ENCODE measurements at regions not wholly inside any gene's neighbourhood (a gene's known extent, or its start where the extent isn't known, plus 50 kb on each side); places are given as distances from the start of the nearest gene placed in this dataset.

DNA sequence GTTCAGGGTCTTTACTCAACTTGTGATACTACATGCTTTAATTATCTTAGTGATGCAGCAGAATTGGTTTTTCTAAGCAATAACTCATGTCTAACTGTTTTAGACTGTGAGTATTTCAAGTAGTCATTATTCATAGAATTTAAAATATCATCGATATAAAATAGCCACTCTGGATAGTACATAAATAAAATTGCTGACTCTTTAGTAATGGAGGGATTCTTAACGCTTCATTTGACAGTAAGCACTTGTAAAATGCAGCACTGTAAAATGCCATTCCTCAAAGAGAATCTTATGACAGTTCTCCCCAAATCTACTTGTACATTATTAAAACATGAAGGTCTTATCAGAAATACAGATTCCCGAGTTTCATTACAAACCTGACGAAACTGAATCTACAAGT lies 262.8 kb upstream of the LRFN5 start:
- H3K9ac ChIP-seq (ENCODE audit: low read length): no peak overlapping the region
- H3K27ac ChIP-seq (ENCODE audit: low read length): no peak overlapping the region
- H3K9me2 ChIP-seq (replicated peaks; ENCODE audit: low read length): no peaks in the 10 kb centered on the region
- no peak overlapping the region for H2AFZ ChIP-seq (ENCODE audit: low read length)
- intact Hi-C loops (cut with micrococcal nuclease): no loop called here
- no peak for ATAC-seq
- no peaks in the 10 kb centered on the region for H4K20me1 ChIP-seq (ENCODE audit: low read length)
- no peaks in the 10 kb centered on the region for H3K27me3 ChIP-seq (ENCODE audit: low read length)
- BruUV-seq (replicated peaks): no TSS peak
- no peak for DNase-seq
- H3K9me3 ChIP-seq (ENCODE audit: low read length): no peaks in the 10 kb centered on the region
- ChIA-PET CTCF (no interaction called here), POLR2A (ENCODE audit: unreplicated experiment) (no interaction called here)
- no peaks in the 10 kb centered on the region for H3K4me1 ChIP-seq (ENCODE audit: insufficient read depth, low read length)
- no peak overlapping the region for H3K4me2 ChIP-seq (ENCODE audit: low read length)
- H3F3A ChIP-seq (ENCODE audit: low read length, unreplicated experiment): no peaks in the 10 kb centered on the region
- no peak overlapping the region for H3K4me3 ChIP-seq (ENCODE audit: low read length)
- H3K36me3 ChIP-seq (ENCODE audit: low read depth, low read length): no peaks in the 10 kb centered on the region
- H3K79me2 ChIP-seq (ENCODE audit: low read length): no peaks in the 10 kb centered on the region
- TF ChIP-seq EZH2 (IDR thresholded peaks at IDR 0.05; ENCODE audit: low read length, unreplicated experiment): no peak
- TF ChIP-seq, protein P1, sequence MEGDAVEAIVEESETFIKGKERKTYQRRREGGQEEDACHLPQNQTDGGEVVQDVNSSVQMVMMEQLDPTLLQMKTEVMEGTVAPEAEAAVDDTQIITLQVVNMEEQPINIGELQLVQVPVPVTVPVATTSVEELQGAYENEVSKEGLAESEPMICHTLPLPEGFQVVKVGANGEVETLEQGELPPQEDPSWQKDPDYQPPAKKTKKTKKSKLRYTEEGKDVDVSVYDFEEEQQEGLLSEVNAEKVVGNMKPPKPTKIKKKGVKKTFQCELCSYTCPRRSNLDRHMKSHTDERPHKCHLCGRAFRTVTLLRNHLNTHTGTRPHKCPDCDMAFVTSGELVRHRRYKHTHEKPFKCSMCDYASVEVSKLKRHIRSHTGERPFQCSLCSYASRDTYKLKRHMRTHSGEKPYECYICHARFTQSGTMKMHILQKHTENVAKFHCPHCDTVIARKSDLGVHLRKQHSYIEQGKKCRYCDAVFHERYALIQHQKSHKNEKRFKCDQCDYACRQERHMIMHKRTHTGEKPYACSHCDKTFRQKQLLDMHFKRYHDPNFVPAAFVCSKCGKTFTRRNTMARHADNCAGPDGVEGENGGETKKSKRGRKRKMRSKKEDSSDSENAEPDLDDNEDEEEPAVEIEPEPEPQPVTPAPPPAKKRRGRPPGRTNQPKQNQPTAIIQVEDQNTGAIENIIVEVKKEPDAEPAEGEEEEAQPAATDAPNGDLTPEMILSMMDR (conservative IDR thresholded peaks at IDR 0.05; ENCODE audit: low read depth, low read length): no peak
- TF ChIP-seq EZH2phosphoT487 (IDR thresholded peaks at IDR 0.05; ENCODE audit: borderline replicate concordance, low read length): no peak

DNA sequence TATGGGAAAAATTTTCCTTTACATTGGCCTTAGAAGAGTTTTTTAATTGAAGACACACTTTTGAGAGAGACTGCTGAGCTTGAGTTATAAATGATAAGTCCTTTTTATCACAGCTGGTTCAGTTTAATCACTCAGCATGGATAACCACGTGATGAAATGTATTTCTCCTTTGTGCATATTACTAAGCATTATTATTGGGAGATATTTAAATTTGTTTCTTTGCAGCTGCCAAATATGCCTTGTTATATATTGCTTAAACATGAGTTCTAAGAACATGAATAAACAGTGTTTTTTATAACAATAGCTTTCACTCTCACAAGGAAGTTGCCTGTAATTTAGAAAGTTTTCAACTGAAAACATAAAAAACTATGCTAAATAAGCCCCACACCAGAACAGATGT lies 293.5 kb upstream of the LRFN5 start:
- Histone ChIP-seq H2AFZ (ENCODE audit: low read length) (no peak overlapping the region), H3K36me3 (ENCODE audit: low read depth, low read length) (no peaks in the 10 kb centered on the region), H3K79me2 (ENCODE audit: low read length) (no peaks in the 10 kb centered on the region), H4K20me1 (ENCODE audit: low read length) (no peaks in the 10 kb centered on the region), H3K27ac (ENCODE audit: low read length) (no peak overlapping the region), H3K9me2 (replicated peaks; ENCODE audit: low read length) (no peaks in the 10 kb centered on the region), H3K4me3 (ENCODE audit: low read length) (no peak overlapping the region), H3K4me1 (ENCODE audit: insufficient read depth, low read length) (no peaks in the 10 kb centered on the region), H3K9me3 (ENCODE audit: low read length) (no peaks in the 10 kb centered on the region), H3K4me2 (ENCODE audit: low read length) (no peak overlapping the region), H3K9ac (ENCODE audit: low read length) (no peak overlapping the region), H3K27me3 (ENCODE audit: low read length) (no peaks in the 10 kb centered on the region), H3F3A (ENCODE audit: low read length, unreplicated experiment) (no peaks in the 10 kb centered on the region)
- ATAC-seq (no peak), DNase-seq (no peak)
- no TSS peak for BruUV-seq (replicated peaks)
- POLR2A ChIA-PET (ENCODE audit: unreplicated experiment): no interaction called here
- intact Hi-C loops (cut with micrococcal nuclease): no loop called here
- CTCF ChIA-PET: no interaction called here
- TF ChIP-seq, protein P1 (conservative IDR thresholded peaks at IDR 0.05; ENCODE audit: low read depth, low read length): no peak
- TF ChIP-seq EZH2 (IDR thresholded peaks at IDR 0.05; ENCODE audit: low read length, unreplicated experiment): no peak
- no peak for TF ChIP-seq EZH2phosphoT487 (IDR thresholded peaks at IDR 0.05; ENCODE audit: borderline replicate concordance, low read length)

DNA sequence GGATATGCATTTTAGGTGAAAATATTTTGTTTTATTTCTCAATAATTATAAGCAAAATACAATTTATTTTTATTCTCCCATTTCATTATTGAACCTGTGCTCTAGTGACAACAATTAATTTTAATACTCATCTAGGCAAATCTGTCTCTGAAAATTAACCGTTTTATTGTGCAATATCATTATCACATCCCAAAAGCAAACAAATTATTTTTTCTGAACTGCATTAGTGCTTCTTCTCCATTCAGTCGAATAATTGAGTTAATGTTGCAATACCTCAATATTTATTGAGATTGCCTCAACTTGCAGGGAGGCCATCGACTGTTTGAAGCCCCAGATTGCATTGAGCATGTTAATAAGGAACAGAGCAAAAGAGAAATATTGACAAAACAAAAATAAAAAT lies 303.2 kb upstream of the LRFN5 start:
- Histone ChIP-seq H4K20me1 (ENCODE audit: low read length) (no peaks in the 10 kb centered on the region), H3K27me3 (ENCODE audit: low read length) (no peaks in the 10 kb centered on the region), H3K27ac (ENCODE audit: low read length) (no peak overlapping the region), H3K9ac (ENCODE audit: low read length) (no peak overlapping the region), H3K4me2 (ENCODE audit: low read length) (no peak overlapping the region), H3K9me3 (ENCODE audit: low read length) (no peaks in the 10 kb centered on the region), H3K36me3 (ENCODE audit: low read depth, low read length) (no peaks in the 10 kb centered on the region), H3K4me3 (ENCODE audit: low read length) (no peak overlapping the region), H3K4me1 (ENCODE audit: insufficient read depth, low read length) (no peaks in the 10 kb centered on the region), H3K9me2 (replicated peaks; ENCODE audit: low read length) (no peaks in the 10 kb centered on the region), H2AFZ (ENCODE audit: low read length) (no peak overlapping the region), H3K79me2 (ENCODE audit: low read length) (no peaks in the 10 kb centered on the region), H3F3A (ENCODE audit: low read length, unreplicated experiment) (no peaks in the 10 kb centered on the region)
- no TSS peak for BruUV-seq (replicated peaks)
- TF ChIP-seq, protein P1 (conservative IDR thresholded peaks at IDR 0.05; ENCODE audit: low read depth, low read length): no peak
- TF ChIP-seq EZH2 (IDR thresholded peaks at IDR 0.05; ENCODE audit: low read length, unreplicated experiment) (no peak), EZH2phosphoT487 (IDR thresholded peaks at IDR 0.05; ENCODE audit: borderline replicate concordance, low read length) (no peak)
- no peak for DNase-seq
- intact Hi-C loops (cut with micrococcal nuclease): no loop called here
- CTCF ChIA-PET: no interaction called here
- POLR2A ChIA-PET (ENCODE audit: unreplicated experiment): no interaction called here
- no peak for ATAC-seq
